ENCODE measurements at regions not wholly inside any gene's neighbourhood (a gene's known extent, or its start where the extent isn't known, plus 50 kb on each side); places are given as distances from the start of the nearest gene placed in this dataset.

DNA sequence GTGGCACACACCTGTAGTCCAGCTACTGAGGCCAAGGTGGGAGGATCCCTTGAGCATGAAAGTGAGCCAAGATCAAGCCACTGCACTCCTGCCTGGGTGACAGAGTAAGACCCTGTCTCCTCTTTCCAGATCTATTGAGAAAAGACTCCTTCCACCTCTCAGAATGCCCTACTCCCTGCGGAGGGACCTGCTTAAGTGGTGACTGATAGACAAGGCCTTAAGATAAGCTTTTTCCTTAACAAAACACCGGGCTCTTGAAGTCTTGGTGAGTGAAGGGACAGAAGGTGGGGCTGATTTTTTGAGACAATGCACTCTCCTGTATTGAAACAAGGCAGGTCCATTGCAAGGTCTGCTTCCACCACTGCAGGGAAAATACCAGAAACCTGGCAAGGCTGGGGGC, 338.4 kb upstream of the FRG2C start:
- TF ChIP-seq, protein P1, sequence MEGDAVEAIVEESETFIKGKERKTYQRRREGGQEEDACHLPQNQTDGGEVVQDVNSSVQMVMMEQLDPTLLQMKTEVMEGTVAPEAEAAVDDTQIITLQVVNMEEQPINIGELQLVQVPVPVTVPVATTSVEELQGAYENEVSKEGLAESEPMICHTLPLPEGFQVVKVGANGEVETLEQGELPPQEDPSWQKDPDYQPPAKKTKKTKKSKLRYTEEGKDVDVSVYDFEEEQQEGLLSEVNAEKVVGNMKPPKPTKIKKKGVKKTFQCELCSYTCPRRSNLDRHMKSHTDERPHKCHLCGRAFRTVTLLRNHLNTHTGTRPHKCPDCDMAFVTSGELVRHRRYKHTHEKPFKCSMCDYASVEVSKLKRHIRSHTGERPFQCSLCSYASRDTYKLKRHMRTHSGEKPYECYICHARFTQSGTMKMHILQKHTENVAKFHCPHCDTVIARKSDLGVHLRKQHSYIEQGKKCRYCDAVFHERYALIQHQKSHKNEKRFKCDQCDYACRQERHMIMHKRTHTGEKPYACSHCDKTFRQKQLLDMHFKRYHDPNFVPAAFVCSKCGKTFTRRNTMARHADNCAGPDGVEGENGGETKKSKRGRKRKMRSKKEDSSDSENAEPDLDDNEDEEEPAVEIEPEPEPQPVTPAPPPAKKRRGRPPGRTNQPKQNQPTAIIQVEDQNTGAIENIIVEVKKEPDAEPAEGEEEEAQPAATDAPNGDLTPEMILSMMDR (IDR thresholded peaks at IDR 0.05), result no peak
- no peak for TF ChIP-seq POLR2A (IDR thresholded peaks at IDR 0.05)

All from esophagus squamous epithelium (tissue), 4 donors.